Endodermal cell (in vitro differentiated cells): ENCODE measurements at regions not wholly inside any gene's neighbourhood (a gene's known extent, or its start where the extent isn't known, plus 50 kb on each side); places are given as distances from the start of the nearest gene placed in this dataset.
A peak's percentile ranks its signal among the peaks of the same experiment; 100 is the strongest.

Experiments used
- DNase-seq: peaks from one replicate; pipeline ENCODE4 v3.0.0-alpha.2; 2017
- H3K27ac ChIP-seq: 2 replicates; pipeline ENCODE4 v1.5.1; 2013; ENCODE audit warnings: mild to moderate bottlenecking, low read depth, low read length, moderate library complexity
- H3K27me3 ChIP-seq: 2 replicates; pipeline ENCODE4 v1.6.1; 2013; ENCODE audit warnings: mild to moderate bottlenecking, low read length, moderate library complexity; ENCODE audit not compliant: insufficient read depth, control insufficient read depth, poor library complexity, severe bottlenecking
- H3K36me3 ChIP-seq: 2 replicates; pipeline ENCODE4 v1.7.0; 2013; ENCODE audit warnings: mild to moderate bottlenecking, low read length, moderate library complexity; ENCODE audit not compliant: control insufficient read depth, insufficient read depth
- H3K4me1 ChIP-seq: one replicate; pipeline ENCODE4 v1.7.0; 2013; ENCODE audit warnings: low read length; ENCODE audit not compliant: control insufficient read depth, insufficient read depth
- H3K4me3 ChIP-seq: 2 replicates; pipeline ENCODE4 v1.5.1; 2013; ENCODE audit warnings: mild to moderate bottlenecking, low read length, moderate library complexity
- H3K9ac ChIP-seq: 2 replicates; pipeline ENCODE4 v1.6.1; 2013; ENCODE audit warnings: mild to moderate bottlenecking, low read length, moderate library complexity; ENCODE audit not compliant: poor library complexity, severe bottlenecking; ENCODE audit errors: extremely low read depth
- H3K9me3 ChIP-seq: 2 replicates; pipeline ENCODE4 v1.6.1; 2013; ENCODE audit warnings: mild to moderate bottlenecking, low read length, moderate library complexity; ENCODE audit not compliant: control insufficient read depth
- H3K27ac Mint-ChIP-seq: 2 replicates; pipeline ENCODE4 v1.8.0; 2020; ENCODE audit warnings: mixed read lengths
- H3K27me3 Mint-ChIP-seq: 2 replicates; pipeline ENCODE4 v1.8.0; 2021; ENCODE audit warnings: mild to moderate bottlenecking, mixed read lengths; ENCODE audit not compliant: insufficient read depth
- H3K36me3 Mint-ChIP-seq: 2 replicates; pipeline ENCODE4 v1.8.0; 2020; ENCODE audit warnings: low read depth, mixed read lengths
- H3K4me1 Mint-ChIP-seq: 2 replicates; pipeline ENCODE4 v1.8.0; 2020; ENCODE audit warnings: mixed read lengths
- H3K4me3 Mint-ChIP-seq: 2 replicates; pipeline ENCODE4 v1.8.0; 2020; ENCODE audit warnings: mild to moderate bottlenecking, moderate library complexity, mixed read lengths
- H3K9me3 Mint-ChIP-seq: 2 replicates; pipeline ENCODE4 v1.8.0; 2020; ENCODE audit warnings: mild to moderate bottlenecking, mixed read lengths
- WGBS, 2 experiments: methylation state at CpG; one replicate each; pipeline versions ENCODE4 v1.1.5 to v1.1.7; 2013; ENCODE audit warnings: missing lambda C conversion rate in 2 of 2, mixed read lengths in 1 of 2; ENCODE audit not compliant: insufficient coverage in 1 of 2, insufficient read length in 1 of 2; 5-methylcytosine and 5-hydroxymethylcytosine counted together
- TF ChIP-seq, protein P1 (sequence below): fragments of 200-600 bp; sonication (generic); conservative IDR thresholded peaks from 2 replicates; pipeline ENCODE4 v1.5.0; 2021; ENCODE audit warnings: antibody characterized with exemption, mild to moderate bottlenecking

DNA sequence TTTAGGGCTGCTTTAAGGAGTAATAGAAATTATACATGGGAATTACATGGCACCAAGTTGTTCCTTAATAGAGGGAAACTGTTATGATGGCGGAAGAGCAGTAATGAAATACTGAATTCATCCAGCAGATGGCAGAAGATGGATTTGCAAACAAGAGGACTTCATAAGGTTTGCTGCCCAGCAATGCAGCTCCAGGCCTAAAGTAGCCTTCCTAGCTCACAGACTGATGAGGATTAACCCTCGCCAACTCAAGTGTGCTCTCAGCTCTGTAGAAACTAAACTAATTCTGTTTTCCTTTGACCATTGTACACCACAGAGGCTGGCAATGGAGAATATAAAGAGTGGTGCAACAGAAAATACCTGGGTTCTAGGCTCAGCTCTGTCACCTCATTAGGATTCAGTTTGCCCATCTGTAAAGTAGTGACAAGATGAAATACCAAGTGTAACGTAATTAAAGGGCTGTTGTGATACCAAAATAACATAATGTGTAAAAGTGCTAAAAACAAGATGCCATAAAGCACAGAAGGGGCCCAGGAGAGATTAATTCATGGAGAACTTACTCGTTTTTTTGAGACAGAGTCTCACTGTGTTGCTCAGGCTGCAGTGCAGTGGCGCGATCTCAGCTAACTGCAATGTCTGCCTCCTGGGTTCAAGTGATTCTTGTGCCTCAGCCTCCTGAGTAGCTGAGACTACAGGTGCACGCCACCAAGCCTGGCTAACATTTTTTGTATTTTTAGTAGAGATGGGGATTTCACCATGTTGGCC, 102.4 kb upstream of the SERBP1 start:
- H3K4me1 Mint-ChIP-seq = peaks cover 7% of the 10 kb centered on the region
- TF ChIP-seq, protein P1, sequence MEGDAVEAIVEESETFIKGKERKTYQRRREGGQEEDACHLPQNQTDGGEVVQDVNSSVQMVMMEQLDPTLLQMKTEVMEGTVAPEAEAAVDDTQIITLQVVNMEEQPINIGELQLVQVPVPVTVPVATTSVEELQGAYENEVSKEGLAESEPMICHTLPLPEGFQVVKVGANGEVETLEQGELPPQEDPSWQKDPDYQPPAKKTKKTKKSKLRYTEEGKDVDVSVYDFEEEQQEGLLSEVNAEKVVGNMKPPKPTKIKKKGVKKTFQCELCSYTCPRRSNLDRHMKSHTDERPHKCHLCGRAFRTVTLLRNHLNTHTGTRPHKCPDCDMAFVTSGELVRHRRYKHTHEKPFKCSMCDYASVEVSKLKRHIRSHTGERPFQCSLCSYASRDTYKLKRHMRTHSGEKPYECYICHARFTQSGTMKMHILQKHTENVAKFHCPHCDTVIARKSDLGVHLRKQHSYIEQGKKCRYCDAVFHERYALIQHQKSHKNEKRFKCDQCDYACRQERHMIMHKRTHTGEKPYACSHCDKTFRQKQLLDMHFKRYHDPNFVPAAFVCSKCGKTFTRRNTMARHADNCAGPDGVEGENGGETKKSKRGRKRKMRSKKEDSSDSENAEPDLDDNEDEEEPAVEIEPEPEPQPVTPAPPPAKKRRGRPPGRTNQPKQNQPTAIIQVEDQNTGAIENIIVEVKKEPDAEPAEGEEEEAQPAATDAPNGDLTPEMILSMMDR = peak; percentile 84
- no peak overlapping the region for H3K27ac ChIP-seq
- peak; percentile 75 for DNase-seq
- H3K9me3 ChIP-seq = no peaks in the 10 kb centered on the region
- no peaks in the 10 kb centered on the region for H3K9me3 Mint-ChIP-seq
- no peak overlapping the region for H3K9ac ChIP-seq
- H3K36me3 ChIP-seq = no peaks in the 10 kb centered on the region
- H3K27me3 Mint-ChIP-seq = peaks cover 1% of the 10 kb centered on the region
- H3K27ac Mint-ChIP-seq = no peak overlapping the region
- H3K27me3 ChIP-seq = no peaks in the 10 kb centered on the region
- no peaks in the 10 kb centered on the region for H3K36me3 Mint-ChIP-seq
- no peak overlapping the region for H3K4me3 ChIP-seq
- no peak overlapping the region for H3K4me3 Mint-ChIP-seq
- WGBS, 2 experiments = 83% methylated on average over 7 of the region's 7 CpGs
- H3K4me1 ChIP-seq = peaks cover under 1% of the 10 kb centered on the region

DNA sequence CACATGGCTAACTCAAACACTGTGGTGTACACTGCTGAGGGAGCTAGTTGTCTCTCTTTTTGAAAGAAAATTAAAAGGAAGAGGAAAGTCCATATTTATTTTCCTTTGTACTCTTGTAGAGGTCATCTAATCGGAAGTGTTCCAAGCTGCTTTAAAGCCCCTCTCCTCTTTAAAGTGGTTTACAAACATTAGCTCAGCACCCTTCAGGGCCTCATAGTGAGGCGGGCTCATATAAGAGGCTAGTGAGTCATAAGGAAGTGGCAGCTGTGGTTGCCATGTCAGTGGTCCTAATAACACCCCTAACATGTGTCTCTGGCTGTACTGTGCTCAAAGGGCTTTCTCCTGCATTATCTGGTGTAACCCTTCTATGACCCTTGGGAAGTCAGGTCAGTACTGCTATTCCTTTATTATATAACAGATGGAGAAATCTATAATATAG, 104.4 kb upstream of the SERBP1 start:
- peaks cover 17% of the 10 kb centered on the region for H3K4me1 Mint-ChIP-seq
- H3K27ac Mint-ChIP-seq = no peak overlapping the region
- no peak overlapping the region for H3K4me3 ChIP-seq
- no peak overlapping the region for H3K4me3 Mint-ChIP-seq
- no peaks in the 10 kb centered on the region for H3K36me3 ChIP-seq
- H3K4me1 ChIP-seq = peaks cover 8% of the 10 kb centered on the region
- TF ChIP-seq, protein P1 = no peak
- WGBS, 2 experiments = 79 to 90% methylated on average over 2 of the region's 2 CpGs
- no peaks in the 10 kb centered on the region for H3K9me3 Mint-ChIP-seq
- H3K27me3 ChIP-seq = no peaks in the 10 kb centered on the region
- H3K27ac ChIP-seq = no peak overlapping the region
- no peak for DNase-seq
- H3K27me3 Mint-ChIP-seq = peaks cover 1% of the 10 kb centered on the region
- H3K9me3 ChIP-seq = no peaks in the 10 kb centered on the region
- no peaks in the 10 kb centered on the region for H3K36me3 Mint-ChIP-seq
- no peak overlapping the region for H3K9ac ChIP-seq

DNA sequence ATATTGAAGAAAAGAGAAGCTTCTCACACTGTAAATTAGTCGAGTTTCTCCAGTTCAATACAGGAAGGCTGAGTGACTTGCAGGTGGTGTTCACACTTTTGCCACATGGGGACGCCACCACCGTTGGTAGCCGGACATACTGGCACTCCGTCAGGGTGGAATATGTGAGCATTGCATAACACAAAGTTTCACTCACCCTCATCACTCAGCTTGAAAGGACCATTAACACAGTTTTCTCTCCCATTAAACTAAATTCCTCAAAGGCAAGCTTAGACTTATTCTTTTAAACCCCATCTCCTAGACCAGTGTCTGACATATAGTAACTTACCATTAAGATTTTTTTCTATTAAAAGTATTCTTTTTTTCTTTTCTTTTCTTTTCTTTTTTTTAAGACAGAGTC, 105.3 kb upstream of the SERBP1 start:
- no peak overlapping the region for H3K4me3 ChIP-seq
- H3K4me3 Mint-ChIP-seq = no peak overlapping the region
- no peak overlapping the region for H3K27ac ChIP-seq
- WGBS, 2 experiments = 22% methylated on average over 5 of the region's 5 CpGs; no CpG with 5 or more reads in 1 of the 2 experiments
- H3K36me3 ChIP-seq = no peaks in the 10 kb centered on the region
- no peaks in the 10 kb centered on the region for H3K9me3 ChIP-seq
- no peaks in the 10 kb centered on the region for H3K27me3 Mint-ChIP-seq
- no peak overlapping the region for H3K27ac Mint-ChIP-seq
- TF ChIP-seq, protein P1 = peak; percentile 98
- no peaks in the 10 kb centered on the region for H3K36me3 Mint-ChIP-seq
- H3K4me1 ChIP-seq = peaks cover 10% of the 10 kb centered on the region
- peak; percentile 93 for DNase-seq
- no peaks in the 10 kb centered on the region for H3K9me3 Mint-ChIP-seq
- H3K27me3 ChIP-seq = no peaks in the 10 kb centered on the region
- peaks cover 24% of the 10 kb centered on the region for H3K4me1 Mint-ChIP-seq
- H3K9ac ChIP-seq = no peak overlapping the region
